SK-N-SH treated with all-trans-retinoic acid at 6 μM for 48 hours (cell line): ENCODE measurements at regions not wholly inside any gene's neighbourhood (a gene's known extent, or its start where the extent isn't known, plus 50 kb on each side); places are given as distances from the start of the nearest gene placed in this dataset.

ENCODE experiments used
- ARNTL ChIP-seq: fragments of 450-650 bp; formaldehyde crosslinking; IDR thresholded peaks from 2 replicates; pipeline ENCODE4 v1.5.0; 2020; ENCODE audit warnings: low read depth, mild to moderate bottlenecking, moderate library complexity, borderline replicate concordance
- CREB5 ChIP-seq: fragments of 250-450 bp; sonication (Bioruptor Pico); IDR thresholded peaks from 2 replicates; pipeline ENCODE4 v1.5.1; 2020; ENCODE audit warnings: low read depth, mild to moderate bottlenecking, moderate library complexity
- CSDC2 ChIP-seq: fragments of 250-450 bp; sonication (Bioruptor Pico); IDR thresholded peaks from 2 replicates; pipeline ENCODE4 v1.5.0; 2020; ENCODE audit warnings: mild to moderate bottlenecking, moderate library complexity
- CSRNP3 ChIP-seq: fragments of 250-450 bp; sonication (Bioruptor Pico); IDR thresholded peaks from 2 replicates; pipeline ENCODE4 v1.5.1; 2021; ENCODE audit warnings: mild to moderate bottlenecking, moderate library complexity
- OSR1 ChIP-seq: fragments of 250-450 bp; sonication (Bioruptor Pico); IDR thresholded peaks from 2 replicates; pipeline ENCODE4 v1.8.0; 2022; ENCODE audit warnings: moderate library complexity, mild to moderate bottlenecking, inconsistent platforms
- PATZ1 ChIP-seq: fragments of 250-450 bp; sonication (Bioruptor Pico); IDR thresholded peaks from 2 replicates; pipeline ENCODE4 v1.8.0; 2020; ENCODE audit warnings: mild to moderate bottlenecking, moderate library complexity, borderline replicate concordance
- RARB ChIP-seq: fragments of 250-450 bp; sonication (Bioruptor Pico); IDR thresholded peaks from 2 replicates; pipeline ENCODE4 v1.8.0; 2021; ENCODE audit warnings: mild to moderate bottlenecking, moderate library complexity
- TSHZ2 ChIP-seq: fragments of 250-450 bp; sonication (Bioruptor Pico); IDR thresholded peaks from 2 replicates; pipeline ENCODE4 v1.5.0; 2020; ENCODE audit warnings: mild to moderate bottlenecking, moderate library complexity
- ZC3H10 ChIP-seq: fragments of 250-450 bp; sonication (Bioruptor Pico); IDR thresholded peaks from 2 replicates; pipeline ENCODE4 v1.5.1; 2021; ENCODE audit warnings: mild to moderate bottlenecking, moderate library complexity
- ZFP3 ChIP-seq: fragments of 250-450 bp; sonication (Bioruptor Pico); IDR thresholded peaks from 2 replicates; pipeline ENCODE4 v1.5.0; 2020; ENCODE audit warnings: mild to moderate bottlenecking, moderate library complexity
- ZNF70 ChIP-seq: fragments of 450-650 bp; formaldehyde crosslinking; IDR thresholded peaks from 2 replicates; pipeline ENCODE4 v1.5.0; 2020; ENCODE audit warnings: mild to moderate bottlenecking, moderate library complexity
- ZNF8 ChIP-seq: fragments of 450-650 bp; formaldehyde crosslinking; IDR thresholded peaks from 2 replicates; pipeline ENCODE4 v1.5.0; 2020; ENCODE audit warnings: mild to moderate bottlenecking, moderate library complexity

GRCh38 chr6:56766139-56766805, 123.6 kb upstream of the DST start:
- TF ChIP-seq ZC3H10 (CRISPR knock-in tag) (no peak), TSHZ2 (CRISPR knock-in tag) (no peak), ZNF70 (CRISPR knock-in tag) (no peak), CSDC2 (CRISPR knock-in tag) (no peak), PATZ1 (no peak), CSRNP3 (CRISPR knock-in tag) (no peak), CREB5 (CRISPR knock-in tag) (no peak), OSR1 (CRISPR knock-in tag) (no peak), RARB (CRISPR knock-in tag) (no peak), ZNF8 (CRISPR knock-in tag) (no peak), ZFP3 (CRISPR knock-in tag) (no peak), ARNTL (CRISPR knock-in tag) (no peak)
